ENCODE measurements at regions not wholly inside any gene's neighbourhood (a gene's known extent, or its start where the extent isn't known, plus 50 kb on each side); places are given as distances from the start of the nearest gene placed in this dataset.

- TF ChIP-seq, protein P1, sequence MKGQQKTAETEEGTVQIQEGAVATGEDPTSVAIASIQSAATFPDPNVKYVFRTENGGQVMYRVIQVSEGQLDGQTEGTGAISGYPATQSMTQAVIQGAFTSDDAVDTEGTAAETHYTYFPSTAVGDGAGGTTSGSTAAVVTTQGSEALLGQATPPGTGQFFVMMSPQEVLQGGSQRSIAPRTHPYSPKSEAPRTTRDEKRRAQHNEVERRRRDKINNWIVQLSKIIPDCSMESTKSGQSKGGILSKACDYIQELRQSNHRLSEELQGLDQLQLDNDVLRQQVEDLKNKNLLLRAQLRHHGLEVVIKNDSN (IDR thresholded peaks at IDR 0.05; ENCODE audit: borderline replicate concordance, low read depth) = no peak
- TF ChIP-seq FOSL2 (IDR thresholded peaks at IDR 0.05; ENCODE audit: borderline replicate concordance, low read depth) (no peak), FOXJ3 (CRISPR knock-in tag; IDR thresholded peaks at IDR 0.05) (no peak)
Measured at GRCh38 chr15:94937242-94937641, 705.9 kb downstream of the MCTP2 start (continued).

GRCh38 chr15:94943888-94944287 is 712.5 kb downstream of the MCTP2 start:
- Histone ChIP-seq H2AFZ (ENCODE audit: low read depth) (no peak overlapping the region), H3K9me2 (no peaks in the 10 kb centered on the region), H3K4me2 (no peak overlapping the region), H3K4me1 (ENCODE audit: control insufficient read depth in 1 of 2, insufficient read depth in 2 of 2, low read depth in 1 of 2, low read length in 1 of 2) (no peaks in the 10 kb centered on the region), H3K9me3 (0 out of 2 replicates have a peak, but pooled peaks cover 6% of the 10 kb centered on the region), H3K9ac (no peak overlapping the region), H3K27ac (ENCODE audit: low read depth in 2 of 2, low read length in 1 of 2) (no peak overlapping the region), H4K20me1 (ENCODE audit: insufficient read depth) (no peaks in the 10 kb centered on the region), H3K79me2 (ENCODE audit: insufficient read depth) (no peaks in the 10 kb centered on the region), H3F3A (replicated peaks; ENCODE audit: insufficient read depth) (no peaks in the 10 kb centered on the region), H3K4me3 (ENCODE audit: low read depth in 2 of 2, low read length in 1 of 2) (no peak overlapping the region), H3K36me3 (replicated peaks in 1 of 2; ENCODE audit: control insufficient read depth in 1 of 2, insufficient read depth in 2 of 2, low read length in 1 of 2) (no peaks in the 10 kb centered on the region), H3K27me3 (ENCODE audit: insufficient read depth) (no peaks in the 10 kb centered on the region)
- CTCF ChIA-PET = no interaction called here
- POLR2A ChIA-PET = no interaction called here
- no peak for DNase-seq
- no peak for TF ChIP-seq ELF1 (IDR thresholded peaks at IDR 0.05)
- no peak for TF ChIP-seq POLR2AphosphoS5 (IDR thresholded peaks at IDR 0.05; ENCODE audit: low read depth, low read length)
- no peak for TF ChIP-seq SIN3A (IDR thresholded peaks at IDR 0.05; ENCODE audit: borderline replicate concordance, low read depth, low read length)
- no peak for TF ChIP-seq IRF3 (IDR thresholded peaks at IDR 0.05; ENCODE audit: low read depth, low read length)
- TF ChIP-seq RCOR1 (IDR thresholded peaks at IDR 0.05; ENCODE audit: low read length) = no peak
- TF ChIP-seq TCF12 (IDR thresholded peaks at IDR 0.05) = no peak
- TF ChIP-seq, protein P2, sequence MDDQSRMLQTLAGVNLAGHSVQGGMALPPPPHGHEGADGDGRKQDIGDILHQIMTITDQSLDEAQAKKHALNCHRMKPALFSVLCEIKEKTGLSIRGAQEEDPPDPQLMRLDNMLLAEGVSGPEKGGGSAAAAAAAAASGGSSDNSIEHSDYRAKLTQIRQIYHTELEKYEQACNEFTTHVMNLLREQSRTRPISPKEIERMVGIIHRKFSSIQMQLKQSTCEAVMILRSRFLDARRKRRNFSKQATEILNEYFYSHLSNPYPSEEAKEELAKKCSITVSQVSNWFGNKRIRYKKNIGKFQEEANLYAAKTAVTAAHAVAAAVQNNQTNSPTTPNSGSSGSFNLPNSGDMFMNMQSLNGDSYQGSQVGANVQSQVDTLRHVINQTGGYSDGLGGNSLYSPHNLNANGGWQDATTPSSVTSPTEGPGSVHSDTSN (IDR thresholded peaks at IDR 0.05) = no peak
- TF ChIP-seq FOXM1 (IDR thresholded peaks at IDR 0.05; ENCODE audit: low read depth) = no peak
- TF ChIP-seq SMC3 (IDR thresholded peaks at IDR 0.05; ENCODE audit: low read depth, low read length) = no peak

DNA sequence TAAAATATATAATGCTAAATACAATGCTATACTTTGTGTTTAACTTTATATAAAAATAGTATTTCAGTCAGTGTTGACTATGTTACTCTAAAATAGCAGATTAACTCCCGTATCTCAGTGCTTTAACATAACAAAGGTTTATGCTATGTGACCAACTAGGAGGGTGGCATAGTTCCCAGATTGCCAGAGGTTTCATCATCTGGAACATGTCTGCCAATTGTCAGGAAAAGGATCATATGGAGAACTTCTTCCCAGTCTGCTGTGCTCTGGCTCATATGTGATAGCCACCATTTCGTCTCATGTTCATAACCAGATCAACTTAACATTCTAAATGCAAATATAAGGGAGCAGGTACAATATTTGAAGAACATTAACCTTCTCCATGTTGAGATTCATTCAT is 720.2 kb downstream of the MCTP2 start:
- WGBS (ENCODE audit: low lambda C conversion rate) = 0% methylated on average over 2 of the region's 2 CpGs
- DNase-seq = no peak
- CTCF ChIA-PET = no interaction called here

More for the DNA sequence above, 720.2 kb downstream of the MCTP2 start:
- Histone ChIP-seq H2AFZ (ENCODE audit: low read depth) (no peak overlapping the region), H3K9ac (no peak overlapping the region), H3K9me2 (no peaks in the 10 kb centered on the region), H3K36me3 (replicated peaks in 1 of 2; ENCODE audit: control insufficient read depth in 1 of 2, insufficient read depth in 2 of 2, low read length in 1 of 2) (no peaks in the 10 kb centered on the region), H3K4me2 (no peak overlapping the region), H3K4me3 (ENCODE audit: low read depth in 2 of 2, low read length in 1 of 2) (no peak overlapping the region), H3K79me2 (ENCODE audit: insufficient read depth) (no peaks in the 10 kb centered on the region), H3K4me1 (ENCODE audit: control insufficient read depth in 1 of 2, insufficient read depth in 2 of 2, low read depth in 1 of 2, low read length in 1 of 2) (no peaks in the 10 kb centered on the region), H3F3A (replicated peaks; ENCODE audit: insufficient read depth) (no peaks in the 10 kb centered on the region), H4K20me1 (ENCODE audit: insufficient read depth) (no peaks in the 10 kb centered on the region), H3K27ac (ENCODE audit: low read depth in 2 of 2, low read length in 1 of 2) (no peak overlapping the region), H3K9me3 (0 out of 2 replicates have a peak, but pooled peaks cover 6% of the 10 kb centered on the region), H3K27me3 (ENCODE audit: insufficient read depth) (no peaks in the 10 kb centered on the region)
- TF ChIP-seq MAX (IDR thresholded peaks at IDR 0.05; ENCODE audit: low read depth) (no peak), NRF1 (IDR thresholded peaks at IDR 0.05; ENCODE audit: low read depth, low read length) (no peak), MXI1 (IDR thresholded peaks at IDR 0.05; ENCODE audit: low read depth, low read length) (no peak)
- POLR2A ChIA-PET = no interaction called here
